Lung (tissue), 11 donors: ENCODE measurements at regions not wholly inside any gene's neighbourhood (a gene's known extent, or its start where the extent isn't known, plus 50 kb on each side); places are given as distances from the start of the nearest gene placed in this dataset.
A peak's percentile ranks its signal among the peaks of the same experiment; 100 is the strongest.

Experiments
- ATAC-seq: fragments of 200-7000 bp; cut with Tn5 transposase; one replicate; pipeline ENCODE4 v1.9.1; 2020; ENCODE audit warnings: moderate number of reproducible peaks; ENCODE audit not compliant: insufficient read depth, low FRiP score
- DNase-seq, 3 donors: peaks; one replicate each; pipeline ENCODE4 v3.0.0-alpha.2; 2013 to 2017
- H3K27ac ChIP-seq, 2 donors: one replicate each; pipeline ENCODE4 v1.5.1; 2013; ENCODE audit warnings: mild to moderate bottlenecking in 2 of 2, moderate library complexity in 2 of 2, control low read depth in 1 of 2, inconsistent platforms in 1 of 2, low read depth in 1 of 2, low read length in 1 of 2
- H3K27me3 ChIP-seq, 3 donors: one replicate each; pipeline ENCODE4 v1.5.1; 2013; ENCODE audit warnings: low read length in 2 of 3; ENCODE audit not compliant: control insufficient read depth in 3 of 3, insufficient read depth in 3 of 3
- H3K36me3 ChIP-seq, 4 donors: one replicate each; pipeline ENCODE4 v1.5.1; 2013; ENCODE audit warnings: low read length in 4 of 4, mild to moderate bottlenecking in 1 of 4, moderate library complexity in 1 of 4; ENCODE audit not compliant: control insufficient read depth in 4 of 4, insufficient read depth in 4 of 4
- H3K4me1 ChIP-seq, 5 donors: one replicate each; pipeline ENCODE4 v1.5.1; 2013; ENCODE audit warnings: low read length in 5 of 5, mild to moderate bottlenecking in 2 of 5, moderate library complexity in 1 of 5; ENCODE audit not compliant: control insufficient read depth in 5 of 5, insufficient read depth in 5 of 5
- H3K4me3 ChIP-seq: one replicate; pipeline ENCODE4 v1.5.1; 2013; ENCODE audit warnings: mild to moderate bottlenecking, control low read depth, moderate library complexity
- H3K9ac ChIP-seq, 2 donors: one replicate each; pipeline ENCODE4 v1.5.1; 2013; ENCODE audit warnings: low read length in 2 of 2, control low read depth in 1 of 2; ENCODE audit not compliant: insufficient read depth in 1 of 2
- H3K9me3 ChIP-seq, 4 donors: one replicate each; pipeline ENCODE4 v1.5.1; 2013; ENCODE audit warnings: low read length in 3 of 4, mild to moderate bottlenecking in 1 of 4, moderate library complexity in 1 of 4; ENCODE audit not compliant: control insufficient read depth in 4 of 4, insufficient read depth in 3 of 4
- WGBS, 2 donors: extraction: QIAGEN DNeasy Blood & Tissue Kit; methylation state at CpG; one replicate each; pipeline ENCODE4 v1.1.7; 2013; 5-methylcytosine and 5-hydroxymethylcytosine counted together
- TF ChIP-seq, protein P1 (sequence below): IDR thresholded peaks from 2 replicates; pipeline ENCODE4 v1.5.1; 2012; ENCODE audit warnings: mild to moderate bottlenecking; ENCODE audit errors: control extremely low read depth, extremely low read depth
- donor health status: control.
- donor health status: control.
- donor health status: Bipolar disorder and iron deficiency.
- donor health status: healthy.
- donor health status: DM: yes; HTN: yes; CAD: no.

DNA sequence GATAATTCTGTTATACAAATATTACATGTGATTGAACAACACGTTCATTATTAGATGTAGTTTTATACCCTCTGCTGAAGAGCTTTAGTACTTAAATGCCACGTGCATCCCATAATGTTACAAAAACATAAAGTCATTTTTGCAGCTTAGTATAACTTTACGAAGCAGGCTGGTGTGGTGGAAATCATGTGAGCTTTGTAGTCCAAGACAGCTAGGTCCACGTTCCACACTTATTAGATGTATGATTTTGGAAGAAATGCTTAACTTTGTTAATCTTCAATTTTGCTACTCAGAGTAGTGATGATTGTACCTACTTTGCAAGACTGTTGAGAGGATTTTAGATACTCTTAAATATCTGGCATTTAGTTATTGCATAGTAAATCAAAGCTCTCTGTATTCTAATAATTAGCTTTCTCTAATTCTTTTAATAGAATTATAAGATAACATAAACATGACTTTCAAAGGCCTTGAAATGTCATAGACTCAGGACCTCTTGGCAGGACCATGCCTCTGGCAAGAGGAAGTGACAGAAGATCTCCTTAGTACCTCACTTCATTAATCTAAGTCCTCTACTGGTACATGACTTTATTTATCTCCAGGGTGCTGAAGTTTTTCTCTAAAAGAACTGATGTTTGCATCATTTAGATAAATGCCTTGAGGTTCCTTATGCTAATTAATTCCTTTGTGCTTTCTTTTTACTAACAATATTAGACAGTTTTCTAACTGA, 153.7 kb downstream of the PCDH20 start:
- H3K27me3 ChIP-seq = no peaks in the 10 kb centered on the region
- WGBS, 2 donors = 70 to 75% methylated on average over 4 of the region's 4 CpGs
- H3K4me1 ChIP-seq = peaks cover 0 to 14% (median 0%) of the 10 kb centered on the region in 5 donors
- TF ChIP-seq, protein P1, sequence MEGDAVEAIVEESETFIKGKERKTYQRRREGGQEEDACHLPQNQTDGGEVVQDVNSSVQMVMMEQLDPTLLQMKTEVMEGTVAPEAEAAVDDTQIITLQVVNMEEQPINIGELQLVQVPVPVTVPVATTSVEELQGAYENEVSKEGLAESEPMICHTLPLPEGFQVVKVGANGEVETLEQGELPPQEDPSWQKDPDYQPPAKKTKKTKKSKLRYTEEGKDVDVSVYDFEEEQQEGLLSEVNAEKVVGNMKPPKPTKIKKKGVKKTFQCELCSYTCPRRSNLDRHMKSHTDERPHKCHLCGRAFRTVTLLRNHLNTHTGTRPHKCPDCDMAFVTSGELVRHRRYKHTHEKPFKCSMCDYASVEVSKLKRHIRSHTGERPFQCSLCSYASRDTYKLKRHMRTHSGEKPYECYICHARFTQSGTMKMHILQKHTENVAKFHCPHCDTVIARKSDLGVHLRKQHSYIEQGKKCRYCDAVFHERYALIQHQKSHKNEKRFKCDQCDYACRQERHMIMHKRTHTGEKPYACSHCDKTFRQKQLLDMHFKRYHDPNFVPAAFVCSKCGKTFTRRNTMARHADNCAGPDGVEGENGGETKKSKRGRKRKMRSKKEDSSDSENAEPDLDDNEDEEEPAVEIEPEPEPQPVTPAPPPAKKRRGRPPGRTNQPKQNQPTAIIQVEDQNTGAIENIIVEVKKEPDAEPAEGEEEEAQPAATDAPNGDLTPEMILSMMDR = no peak
- peaks cover 0 to 2% (median 0%) of the 10 kb centered on the region in 4 donors for H3K9me3 ChIP-seq
- DNase-seq (peak in 2 of 3 donors; percentile 52 to 56), ATAC-seq (no peak)
- H3K9ac ChIP-seq = no peak overlapping the region
- H3K4me3 ChIP-seq = no peak overlapping the region
- no peak overlapping the region for H3K27ac ChIP-seq
- no peaks in the 10 kb centered on the region for H3K36me3 ChIP-seq

DNA sequence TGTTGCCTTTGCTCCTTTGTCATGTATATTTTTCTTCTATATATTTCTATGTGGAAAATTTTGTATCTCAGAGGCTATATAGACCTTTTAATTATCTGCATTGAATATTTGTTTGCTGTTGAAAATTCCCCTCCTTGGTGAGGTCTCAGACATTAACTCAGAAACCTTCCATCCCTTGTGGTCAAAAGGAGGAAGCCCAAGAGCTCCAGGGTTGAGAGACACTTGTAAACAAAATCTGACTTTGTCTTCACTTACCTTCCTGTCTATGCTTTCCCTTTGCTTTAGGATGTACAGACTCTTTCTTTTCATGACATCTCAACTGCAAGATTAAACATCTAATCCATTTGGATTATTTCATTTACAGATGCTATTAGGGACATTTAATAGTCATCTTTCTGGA, 157.5 kb downstream of the PCDH20 start:
- no peak overlapping the region for H3K9ac ChIP-seq
- no peak overlapping the region for H3K4me3 ChIP-seq
- DNase-seq = no peak
- no peaks in the 10 kb centered on the region for H3K27me3 ChIP-seq
- H3K4me1 ChIP-seq = peaks cover 0 to 14% (median 0%) of the 10 kb centered on the region in 5 donors
- ATAC-seq = no peak
- TF ChIP-seq, protein P1 = no peak
- H3K27ac ChIP-seq = no peak overlapping the region
- no peaks in the 10 kb centered on the region for H3K9me3 ChIP-seq
- H3K36me3 ChIP-seq = no peaks in the 10 kb centered on the region

DNA sequence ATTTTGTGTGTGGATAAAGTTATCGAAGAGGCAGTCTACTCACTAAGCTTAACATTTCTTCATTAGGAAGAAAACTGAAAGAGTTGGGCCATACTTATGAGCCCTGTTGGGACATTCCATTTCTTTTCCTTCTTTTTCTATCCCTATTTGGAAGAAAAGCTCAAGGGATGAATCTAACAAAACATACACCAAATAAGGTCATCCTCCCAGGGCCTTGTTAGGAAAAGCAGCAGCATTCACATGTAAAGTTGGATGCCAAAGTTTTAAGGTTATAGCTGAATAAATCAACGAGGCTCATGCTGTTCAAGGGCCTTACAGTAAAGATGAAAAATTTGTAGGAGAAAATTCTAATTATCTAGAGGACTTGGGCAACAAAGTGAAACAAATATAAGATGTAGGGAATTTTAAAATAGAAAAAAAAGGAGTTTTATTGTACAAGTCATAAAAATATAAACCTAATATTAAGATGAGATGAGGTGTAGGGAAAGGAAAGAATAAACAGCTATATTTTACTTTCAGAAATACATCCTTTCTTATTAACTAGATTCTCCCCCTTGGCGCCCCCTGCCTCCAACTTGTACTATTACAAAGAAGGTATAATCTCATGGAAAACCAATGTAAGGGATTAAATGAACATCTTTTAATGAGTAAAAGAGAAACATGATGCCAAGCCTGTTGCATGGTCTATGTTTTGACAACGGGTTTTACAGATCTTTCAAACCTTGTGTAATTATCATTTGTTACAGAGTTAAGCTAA, 160.4 kb downstream of the PCDH20 start:
- Histone ChIP-seq H3K27me3 (no peaks in the 10 kb centered on the region), H3K4me1 (peaks cover 0 to 5% (median 0%) of the 10 kb centered on the region in 5 donors), H3K27ac (no peak overlapping the region), H3K9ac (no peak overlapping the region), H3K36me3 (no peaks in the 10 kb centered on the region), H3K9me3 (no peaks in the 10 kb centered on the region), H3K4me3 (no peak overlapping the region)
- ATAC-seq (no peak), DNase-seq (no peak)
- TF ChIP-seq, protein P1 = no peak
- 71 to 74% methylated on average over 4 of the region's 4 CpGs for WGBS, 2 donors
